ENCODE measurements at regions not wholly inside any gene's neighbourhood (a gene's known extent, or its start where the extent isn't known, plus 50 kb on each side); places are given as distances from the start of the nearest gene placed in this dataset.

DNA sequence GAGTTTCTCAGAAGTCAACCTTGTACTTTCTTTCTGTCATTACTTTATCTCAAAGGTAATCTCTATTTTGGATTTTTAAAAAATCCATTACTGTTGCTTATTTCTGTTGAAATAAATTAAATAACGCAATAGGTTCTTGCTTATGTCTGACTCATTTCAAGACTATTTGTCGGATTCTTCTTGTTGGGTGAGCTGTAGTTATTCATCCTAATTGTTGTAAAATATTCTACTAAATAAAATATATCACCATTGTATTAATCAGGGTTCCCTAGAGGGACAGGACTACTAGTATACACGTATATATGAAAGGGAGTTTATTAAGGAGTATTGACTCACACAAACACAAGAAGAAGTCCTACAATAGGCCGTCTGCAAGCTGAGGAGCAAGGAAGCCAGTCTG is 403.9 kb upstream of the CYRIA start:
- ChIA-PET POLR2A (ENCODE audit: unreplicated experiment) (no interaction called here), CTCF (no interaction called here)
- Histone ChIP-seq H3K79me2 (ENCODE audit: low read depth) (no peaks in the 10 kb centered on the region), H4K20me1 (ENCODE audit: insufficient read depth) (no peaks in the 10 kb centered on the region), H3K36me3 (ENCODE audit: low read depth) (no peaks in the 10 kb centered on the region), H3K9me2 (ENCODE audit: insufficient read depth) (no peaks in the 10 kb centered on the region), H2AFZ (no peak overlapping the region), H3K4me2 (no peak overlapping the region), H3K9me3 (ENCODE audit: insufficient read depth, low read depth) (no peaks in the 10 kb centered on the region), H3K4me1 (replicated peaks; ENCODE audit: insufficient read depth) (no peaks in the 10 kb centered on the region), H3K27ac (no peak overlapping the region), H3K4me3 (no peak overlapping the region), H3K27me3 (ENCODE audit: insufficient read depth, low read depth) (no peaks in the 10 kb centered on the region), H3F3A (ENCODE audit: insufficient read depth, low read depth) (no peaks in the 10 kb centered on the region)
- intact Hi-C loops (cut with micrococcal nuclease; ENCODE audit: unreplicated experiment) = no loop called here
- no peak for DNase-seq
- TF ChIP-seq, protein P1, sequence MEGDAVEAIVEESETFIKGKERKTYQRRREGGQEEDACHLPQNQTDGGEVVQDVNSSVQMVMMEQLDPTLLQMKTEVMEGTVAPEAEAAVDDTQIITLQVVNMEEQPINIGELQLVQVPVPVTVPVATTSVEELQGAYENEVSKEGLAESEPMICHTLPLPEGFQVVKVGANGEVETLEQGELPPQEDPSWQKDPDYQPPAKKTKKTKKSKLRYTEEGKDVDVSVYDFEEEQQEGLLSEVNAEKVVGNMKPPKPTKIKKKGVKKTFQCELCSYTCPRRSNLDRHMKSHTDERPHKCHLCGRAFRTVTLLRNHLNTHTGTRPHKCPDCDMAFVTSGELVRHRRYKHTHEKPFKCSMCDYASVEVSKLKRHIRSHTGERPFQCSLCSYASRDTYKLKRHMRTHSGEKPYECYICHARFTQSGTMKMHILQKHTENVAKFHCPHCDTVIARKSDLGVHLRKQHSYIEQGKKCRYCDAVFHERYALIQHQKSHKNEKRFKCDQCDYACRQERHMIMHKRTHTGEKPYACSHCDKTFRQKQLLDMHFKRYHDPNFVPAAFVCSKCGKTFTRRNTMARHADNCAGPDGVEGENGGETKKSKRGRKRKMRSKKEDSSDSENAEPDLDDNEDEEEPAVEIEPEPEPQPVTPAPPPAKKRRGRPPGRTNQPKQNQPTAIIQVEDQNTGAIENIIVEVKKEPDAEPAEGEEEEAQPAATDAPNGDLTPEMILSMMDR (conservative IDR thresholded peaks at IDR 0.05) = no peak
- no peak for TF ChIP-seq EZH2 (IDR thresholded peaks at IDR 0.05; ENCODE audit: low read depth)
- BruUV-seq (replicated peaks) = no TSS peak

DNA sequence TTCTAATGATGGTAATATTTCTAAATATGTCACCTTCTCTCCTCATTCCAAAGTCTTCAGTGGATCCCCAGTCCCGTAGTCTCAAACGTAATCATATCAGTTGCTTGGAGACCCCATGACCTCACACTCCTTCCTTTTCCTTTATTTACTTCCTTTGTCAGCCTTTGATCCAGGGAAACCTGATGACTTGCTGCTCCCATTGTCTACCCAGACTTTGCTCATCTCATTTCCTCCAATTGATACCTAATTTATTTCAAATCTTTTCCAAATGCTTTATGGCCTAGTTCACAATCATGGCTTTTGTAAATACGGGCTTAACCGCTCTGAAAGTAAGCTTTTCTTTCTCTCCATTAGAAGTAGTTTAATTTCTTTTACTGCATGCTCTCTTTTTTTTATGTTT is 402.4 kb upstream of the CYRIA start:
- Histone ChIP-seq H3K79me2 (ENCODE audit: low read depth) (no peaks in the 10 kb centered on the region), H3K9me2 (ENCODE audit: insufficient read depth) (no peaks in the 10 kb centered on the region), H3K4me2 (no peak overlapping the region), H3K27ac (no peak overlapping the region), H3K36me3 (ENCODE audit: low read depth) (no peaks in the 10 kb centered on the region), H3K4me1 (replicated peaks; ENCODE audit: insufficient read depth) (no peaks in the 10 kb centered on the region), H2AFZ (no peak overlapping the region), H3K27me3 (ENCODE audit: insufficient read depth, low read depth) (no peaks in the 10 kb centered on the region), H4K20me1 (ENCODE audit: insufficient read depth) (no peaks in the 10 kb centered on the region), H3K9me3 (ENCODE audit: insufficient read depth, low read depth) (no peaks in the 10 kb centered on the region), H3F3A (ENCODE audit: insufficient read depth, low read depth) (no peaks in the 10 kb centered on the region), H3K4me3 (no peak overlapping the region)
- intact Hi-C loops (cut with micrococcal nuclease; ENCODE audit: unreplicated experiment) = no loop called here
- ChIA-PET POLR2A (ENCODE audit: unreplicated experiment) (no interaction called here), CTCF (no interaction called here)
- no peak for TF ChIP-seq EZH2 (IDR thresholded peaks at IDR 0.05; ENCODE audit: low read depth)
- TF ChIP-seq, protein P1 (conservative IDR thresholded peaks at IDR 0.05) = no peak
- BruUV-seq (replicated peaks) = no TSS peak
- no peak for DNase-seq

DNA sequence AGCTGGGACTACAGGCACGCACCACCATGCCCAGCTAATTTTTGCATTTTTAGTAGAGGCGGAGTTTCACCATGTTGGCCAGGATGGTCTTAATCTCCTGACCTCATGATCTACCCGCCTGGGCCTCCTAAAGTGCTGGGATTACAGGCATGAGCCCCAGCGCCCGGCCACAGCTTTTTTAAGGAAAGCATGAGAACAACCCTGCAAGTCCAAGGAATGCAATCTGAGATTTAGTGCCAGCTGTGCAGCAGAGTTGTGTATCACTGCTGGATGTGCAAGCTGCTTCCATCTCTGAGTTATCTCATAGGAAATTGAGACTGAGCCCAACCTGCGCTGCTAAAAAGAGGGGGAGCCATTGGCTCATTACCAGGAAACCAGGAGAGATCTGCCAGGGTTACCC is 399.9 kb upstream of the CYRIA start:
- no peaks in the 10 kb centered on the region for H3K79me2 ChIP-seq (ENCODE audit: low read depth)
- BruUV-seq (replicated peaks) = no TSS peak
- no peak overlapping the region for H3K27ac ChIP-seq
- ChIA-PET CTCF (no interaction called here), POLR2A (ENCODE audit: unreplicated experiment) (no interaction called here)
- DNase-seq = no peak
- no peaks in the 10 kb centered on the region for H3K9me3 ChIP-seq (ENCODE audit: insufficient read depth, low read depth)
- no peak overlapping the region for H3K4me3 ChIP-seq
- H2AFZ ChIP-seq = no peak overlapping the region
- intact Hi-C loops (cut with micrococcal nuclease; ENCODE audit: unreplicated experiment) = no loop called here
- no peaks in the 10 kb centered on the region for H3F3A ChIP-seq (ENCODE audit: insufficient read depth, low read depth)
- no peak for TF ChIP-seq EZH2 (IDR thresholded peaks at IDR 0.05; ENCODE audit: low read depth)
- TF ChIP-seq, protein P1 (conservative IDR thresholded peaks at IDR 0.05) = no peak
- no peaks in the 10 kb centered on the region for H3K4me1 ChIP-seq (replicated peaks; ENCODE audit: insufficient read depth)
- H3K36me3 ChIP-seq (ENCODE audit: low read depth) = no peaks in the 10 kb centered on the region
- H3K9me2 ChIP-seq (ENCODE audit: insufficient read depth) = no peaks in the 10 kb centered on the region
- no peaks in the 10 kb centered on the region for H3K27me3 ChIP-seq (ENCODE audit: insufficient read depth, low read depth)
- no peaks in the 10 kb centered on the region for H4K20me1 ChIP-seq (ENCODE audit: insufficient read depth)
- H3K4me2 ChIP-seq = no peak overlapping the region

Measured in PC-9 (cell line).